ENCODE measurements at regions not wholly inside any gene's neighbourhood (a gene's known extent, or its start where the extent isn't known, plus 50 kb on each side); places are given as distances from the start of the nearest gene placed in this dataset.
A peak's percentile ranks its signal among the peaks of the same experiment; 100 is the strongest.
"Not testable (repeated sequence)": the region's sequence is repeated elsewhere in the genome, so short reads cannot be mapped to it uniquely, and the experiment has no call there.

DNA sequence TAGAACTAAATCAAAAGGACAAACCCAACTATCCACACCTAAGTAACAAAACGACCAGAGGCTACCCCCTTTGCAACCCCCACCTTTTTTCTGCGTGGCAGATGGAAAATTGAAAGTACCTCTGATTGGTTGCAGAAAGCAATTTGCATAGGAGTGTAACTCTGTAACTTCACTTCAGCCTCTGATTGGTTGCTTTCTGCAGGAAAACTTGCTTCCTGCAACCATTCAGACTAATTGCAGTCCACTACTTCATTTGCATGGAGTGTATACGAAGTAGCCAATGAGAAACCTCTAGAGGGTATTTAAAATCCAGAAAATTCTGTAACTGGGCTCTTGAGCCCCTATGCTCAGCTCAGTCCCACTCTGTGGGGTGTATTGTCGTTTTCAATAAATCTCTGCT is 129.1 kb upstream of the OLIG3 start:
- DNase-seq (ENCODE audit: low read depth in 1 of 2, low spot score in 1 of 2) = no peak

DNA sequence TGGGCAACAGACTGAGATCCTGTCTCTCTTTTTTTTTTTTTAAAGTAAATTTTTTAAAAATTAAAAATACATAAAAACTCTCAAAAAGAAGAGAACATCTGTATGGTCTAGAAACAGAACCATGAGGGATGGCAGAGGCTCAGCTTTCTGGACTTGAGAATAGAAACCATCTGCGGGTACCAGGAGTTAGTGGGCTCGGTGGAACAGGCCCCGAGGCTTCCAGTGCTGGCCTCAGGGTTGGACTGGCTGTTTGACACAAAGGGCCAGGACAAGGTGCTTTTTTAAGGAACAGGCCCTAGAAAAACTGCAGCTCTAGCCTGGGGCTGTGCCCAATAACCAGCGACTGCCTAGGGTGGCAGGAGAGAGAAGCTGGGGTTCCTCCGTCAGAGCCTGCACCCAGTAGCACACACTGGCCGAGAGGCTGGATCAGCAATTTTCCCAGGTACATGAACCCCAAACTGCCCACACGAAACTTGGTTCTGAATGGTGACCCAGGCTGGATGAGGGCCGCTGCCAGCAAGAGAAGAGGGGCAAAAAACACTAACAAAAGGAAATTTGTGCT is 131.0 kb upstream of the OLIG3 start:
- DNase-seq (ENCODE audit: low read depth in 1 of 2, low spot score in 1 of 2) = no peak

DNA sequence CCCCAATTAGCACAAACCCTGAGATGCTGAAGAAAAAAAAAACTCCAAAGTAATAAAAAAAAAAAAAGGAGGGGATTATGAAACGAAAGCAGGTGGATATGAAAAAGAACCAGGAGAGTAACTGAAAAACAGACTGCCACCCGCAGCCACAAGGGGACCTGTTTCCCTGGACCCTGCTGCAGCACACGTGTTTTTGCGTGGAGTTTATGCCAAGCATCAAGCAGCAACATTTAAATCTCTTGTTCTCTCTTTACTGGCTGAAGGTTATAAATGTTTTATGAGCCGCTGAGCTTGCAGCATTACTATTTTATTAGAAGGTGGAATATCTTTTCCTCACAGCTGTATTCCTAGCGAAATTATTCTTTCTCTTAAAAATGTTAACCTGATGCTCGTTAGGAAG is 131.6 kb upstream of the OLIG3 start:
- DNase-seq (ENCODE audit: low read depth in 1 of 2, low spot score in 1 of 2) = no peak

DNA sequence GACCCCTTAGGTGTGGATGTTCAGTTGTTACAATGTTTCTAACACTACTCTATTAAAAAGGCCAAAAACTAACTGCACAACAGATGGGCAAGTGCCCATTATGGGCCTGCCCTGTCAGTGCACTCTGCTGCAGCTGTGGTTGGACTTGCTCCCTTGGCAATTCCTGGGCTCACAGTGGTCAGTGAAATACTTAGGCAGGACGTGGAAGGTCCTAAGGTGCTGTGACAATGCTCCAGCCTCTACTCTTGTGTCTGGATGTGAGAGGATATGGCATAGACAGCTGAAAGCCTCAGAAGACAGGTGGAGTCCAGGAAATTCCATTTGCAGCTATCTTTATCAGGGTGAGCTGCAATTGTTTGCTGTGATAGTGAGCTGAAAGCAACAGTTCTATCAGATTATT is 136.5 kb upstream of the OLIG3 start:
- no peak for DNase-seq (ENCODE audit: low read depth in 1 of 2, low spot score in 1 of 2)

DNA sequence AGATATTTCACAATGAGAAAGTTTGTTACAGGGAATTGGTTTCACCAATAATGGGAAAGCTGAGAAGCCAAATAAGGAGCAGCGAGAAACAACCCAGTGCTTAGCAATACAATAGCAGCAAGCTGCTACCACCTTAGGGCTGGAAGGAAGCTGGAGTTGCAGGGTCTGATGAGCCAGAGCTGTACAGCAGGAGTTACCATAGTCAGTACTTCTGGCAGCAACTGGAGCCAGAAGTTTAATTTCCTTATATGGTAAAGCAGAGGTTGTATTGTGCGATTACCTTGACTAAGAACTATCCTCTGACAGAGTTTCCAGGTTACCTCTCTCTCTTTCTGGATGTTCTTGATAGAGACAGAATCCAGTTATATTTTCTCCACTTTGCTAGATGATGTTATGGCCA is 137.1 kb upstream of the OLIG3 start:
- DNase-seq (ENCODE audit: low read depth in 1 of 2, low spot score in 1 of 2) = no peak

DNA sequence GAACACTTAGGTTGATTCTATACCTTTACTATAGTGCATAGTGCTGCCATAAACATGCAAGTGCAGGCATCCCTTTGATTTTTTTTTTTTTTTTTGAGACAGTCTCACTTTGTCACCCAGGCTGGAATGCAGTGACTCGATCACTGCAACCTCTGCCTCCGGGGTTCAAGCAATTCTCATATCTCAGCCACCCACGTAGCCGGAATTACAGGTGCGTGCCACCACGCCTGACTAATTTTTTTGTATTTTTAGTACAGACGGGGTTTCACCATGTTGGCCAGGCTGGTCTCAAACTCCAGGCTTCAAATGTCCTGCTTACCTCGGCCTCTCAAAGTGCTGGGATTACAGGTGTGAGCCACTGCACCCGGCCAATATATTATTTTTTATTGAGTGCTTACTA is 140.0 kb upstream of the OLIG3 start:
- not testable (repeated sequence) for DNase-seq (ENCODE audit: low read depth in 1 of 2, low spot score in 1 of 2)

DNA sequence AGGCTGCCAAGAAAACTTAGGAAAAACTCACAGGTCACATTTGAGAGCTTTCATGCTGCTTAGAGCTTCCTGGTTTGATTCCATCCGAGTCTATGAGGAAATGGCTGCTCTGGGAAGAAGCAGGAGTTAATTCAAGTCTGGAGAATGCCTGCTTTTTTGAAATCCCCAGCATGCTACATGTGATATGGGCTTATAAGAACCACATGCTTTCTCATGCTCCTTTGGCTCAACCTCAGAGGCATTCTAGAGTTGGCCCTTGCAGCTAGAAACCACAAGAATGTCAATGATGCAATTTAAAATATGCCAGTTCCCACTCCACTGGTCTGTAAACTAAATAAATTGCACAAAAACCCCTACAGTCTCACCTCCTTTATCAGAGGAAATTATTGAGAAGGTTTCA is 142.9 kb upstream of the OLIG3 start:
- DNase-seq (ENCODE audit: low read depth in 1 of 2, low spot score in 1 of 2) = no peak

DNA sequence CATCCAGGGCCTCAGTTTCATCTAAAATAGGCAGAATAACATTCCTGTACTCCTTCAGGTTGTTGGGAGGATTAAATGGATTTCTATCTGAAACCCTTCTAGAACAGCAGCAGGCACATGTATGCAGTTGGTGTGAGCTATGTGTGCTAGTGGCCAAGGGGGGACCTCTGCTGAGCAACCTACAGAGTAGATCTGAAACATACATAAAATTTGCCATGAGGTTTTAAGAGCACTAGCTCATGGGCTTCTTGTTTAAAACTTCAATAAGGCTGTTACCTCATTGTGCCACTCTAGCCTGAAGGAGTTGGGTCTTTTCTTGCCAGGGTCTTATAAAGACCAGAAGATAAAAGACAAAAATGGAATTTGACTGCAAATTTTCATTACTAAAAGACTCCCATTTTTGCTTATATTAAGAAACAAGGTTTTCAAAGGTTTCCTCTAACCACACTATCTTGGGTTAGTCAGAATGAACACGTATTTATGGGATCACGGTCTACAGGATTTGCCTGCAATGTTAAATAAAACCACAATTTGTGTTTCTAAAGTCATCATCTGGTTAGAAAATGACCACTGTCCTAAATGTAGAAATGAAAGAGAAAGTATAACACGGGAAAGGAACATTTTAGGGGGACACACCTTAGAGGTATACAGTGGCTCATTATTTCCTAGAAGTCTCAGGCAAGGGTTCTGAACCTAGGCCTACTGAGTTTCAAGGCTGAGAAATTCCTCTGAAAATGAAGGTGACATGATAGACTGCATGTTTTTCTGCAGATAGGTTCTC is 144.9 kb upstream of the OLIG3 start:
- no peak for DNase-seq (ENCODE audit: low read depth in 1 of 2, low spot score in 1 of 2)

DNA sequence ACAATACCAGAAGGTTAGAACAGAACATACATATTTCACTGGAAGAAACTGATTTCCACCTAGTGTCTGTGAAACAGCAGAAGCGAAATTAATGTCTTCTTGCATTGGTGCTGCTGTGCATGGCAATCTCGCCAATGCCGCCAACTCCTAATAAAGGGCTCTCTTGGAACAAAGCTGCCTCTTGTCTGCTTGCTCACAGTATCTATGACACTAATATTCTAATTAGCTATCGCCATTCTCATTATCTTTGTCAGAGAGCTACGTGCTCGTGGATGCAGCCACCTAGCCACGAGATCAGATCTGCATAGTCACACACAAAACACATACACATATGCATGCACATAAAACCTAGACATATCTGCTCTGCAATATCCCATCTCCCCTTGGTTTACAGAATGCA is 145.9 kb upstream of the OLIG3 start:
- DNase-seq (ENCODE audit: low read depth in 1 of 2, low spot score in 1 of 2) = no peak

DNA sequence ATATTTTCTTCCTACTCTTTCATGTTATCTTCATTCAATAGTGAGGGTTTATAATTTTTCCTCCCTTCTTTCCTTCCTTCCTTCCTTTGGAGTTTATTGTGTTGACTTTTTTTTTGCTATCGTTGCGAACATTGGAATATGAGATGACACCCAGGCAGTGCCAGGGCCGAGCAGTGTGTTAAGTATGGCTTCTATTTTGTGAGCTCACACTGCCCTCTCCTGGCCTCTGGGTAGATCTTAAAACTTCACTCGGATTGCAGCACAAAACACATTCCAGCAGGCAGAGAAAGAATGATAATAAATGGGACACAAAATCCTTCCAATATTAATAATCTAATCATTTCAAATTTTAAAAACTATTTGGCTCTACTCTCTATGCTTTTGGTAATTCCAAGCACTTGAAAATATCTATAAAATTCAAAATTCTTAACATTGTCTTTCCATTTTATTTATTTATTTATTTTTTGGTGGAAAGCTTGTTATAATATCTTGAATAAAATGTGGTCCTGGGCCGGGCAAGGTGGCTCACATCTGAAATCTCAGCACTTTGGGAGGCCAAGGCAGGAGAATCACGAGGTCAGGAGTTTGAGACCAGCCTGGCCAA is 147.4 kb upstream of the OLIG3 start:
- DNase-seq (ENCODE audit: low read depth in 1 of 2, low spot score in 1 of 2) = peak; percentile 19 to 26

DNA sequence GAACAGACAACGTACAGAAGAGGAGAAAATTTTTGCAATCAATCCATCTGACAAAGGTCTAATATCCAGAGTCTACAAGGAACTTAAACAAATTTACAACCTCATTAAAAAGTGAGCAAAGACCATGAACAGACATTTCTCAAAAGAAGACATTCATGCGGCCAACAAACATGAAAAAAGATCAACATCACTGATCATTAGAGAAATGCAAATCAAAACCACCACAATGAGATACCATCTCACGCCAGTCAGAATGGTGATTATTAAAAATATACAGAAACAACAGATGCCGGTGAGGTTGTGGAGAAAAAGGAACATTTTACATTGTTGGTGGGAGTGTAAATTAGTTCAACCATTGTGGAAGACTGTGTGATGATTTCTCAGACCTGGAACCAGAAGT is 149.0 kb upstream of the OLIG3 start:
- DNase-seq (ENCODE audit: low read depth in 1 of 2, low spot score in 1 of 2) = not testable (repeated sequence)

DNA sequence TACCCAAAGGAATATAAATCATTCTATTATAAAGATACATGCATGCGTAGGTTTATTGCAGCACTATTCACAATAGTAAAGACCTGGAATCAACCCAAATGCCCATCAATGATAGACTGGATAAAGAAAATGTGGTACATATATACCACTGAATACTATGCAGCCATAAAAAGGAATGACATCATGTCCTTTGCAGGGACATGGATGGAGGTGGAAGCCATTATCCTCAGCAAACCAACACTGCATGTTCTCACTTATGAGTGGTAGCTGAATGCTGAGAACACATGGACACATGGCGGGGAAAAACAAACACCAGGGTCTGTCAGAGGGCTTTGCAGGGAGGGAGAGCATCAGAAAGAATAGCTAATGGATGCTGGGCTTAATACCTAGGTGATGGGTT is 149.4 kb upstream of the OLIG3 start:
- not testable (repeated sequence) for DNase-seq (ENCODE audit: low read depth in 1 of 2, low spot score in 1 of 2)

DNA sequence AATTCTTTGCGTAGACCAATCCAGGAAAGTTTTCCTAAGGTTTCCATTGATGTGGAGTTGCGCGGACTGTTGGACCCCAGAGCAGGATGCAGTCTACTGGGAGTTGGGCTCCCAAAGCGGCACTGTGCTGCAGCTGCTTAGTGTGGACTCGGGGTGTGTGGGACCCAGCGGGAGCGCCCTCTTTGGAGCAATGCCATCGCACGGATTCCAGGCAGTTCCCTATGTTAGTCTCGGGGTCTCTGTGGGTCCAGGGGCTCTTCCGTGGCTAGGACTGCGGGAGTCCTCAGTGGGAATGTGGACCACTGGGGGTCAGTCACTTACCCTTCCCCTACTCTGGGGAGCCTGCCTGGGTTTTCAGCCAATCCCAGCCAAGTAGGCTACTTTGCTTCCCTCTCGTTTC is 151.7 kb upstream of the OLIG3 start:
- no peak for DNase-seq (ENCODE audit: low read depth in 1 of 2, low spot score in 1 of 2)

DNA sequence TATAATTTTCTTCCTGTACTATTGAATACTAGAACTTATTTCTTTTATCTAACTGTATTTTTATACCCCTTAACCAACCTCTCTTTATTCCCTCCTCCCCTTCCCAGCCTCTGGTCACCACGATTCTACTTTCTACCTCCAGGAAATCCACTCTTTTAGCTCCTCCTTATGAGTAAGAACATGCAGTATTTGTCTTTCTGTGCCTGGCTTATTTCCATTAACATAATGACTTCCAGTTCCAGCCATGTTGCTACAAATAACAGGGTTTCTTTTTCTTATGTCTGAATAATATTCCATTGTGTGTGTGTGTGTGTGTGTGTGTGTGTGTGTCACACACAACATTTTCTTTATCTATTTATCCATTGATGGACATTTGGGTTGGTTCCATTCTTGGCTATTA is 152.3 kb upstream of the OLIG3 start:
- no peak for DNase-seq (ENCODE audit: low read depth in 1 of 2, low spot score in 1 of 2)

DNA sequence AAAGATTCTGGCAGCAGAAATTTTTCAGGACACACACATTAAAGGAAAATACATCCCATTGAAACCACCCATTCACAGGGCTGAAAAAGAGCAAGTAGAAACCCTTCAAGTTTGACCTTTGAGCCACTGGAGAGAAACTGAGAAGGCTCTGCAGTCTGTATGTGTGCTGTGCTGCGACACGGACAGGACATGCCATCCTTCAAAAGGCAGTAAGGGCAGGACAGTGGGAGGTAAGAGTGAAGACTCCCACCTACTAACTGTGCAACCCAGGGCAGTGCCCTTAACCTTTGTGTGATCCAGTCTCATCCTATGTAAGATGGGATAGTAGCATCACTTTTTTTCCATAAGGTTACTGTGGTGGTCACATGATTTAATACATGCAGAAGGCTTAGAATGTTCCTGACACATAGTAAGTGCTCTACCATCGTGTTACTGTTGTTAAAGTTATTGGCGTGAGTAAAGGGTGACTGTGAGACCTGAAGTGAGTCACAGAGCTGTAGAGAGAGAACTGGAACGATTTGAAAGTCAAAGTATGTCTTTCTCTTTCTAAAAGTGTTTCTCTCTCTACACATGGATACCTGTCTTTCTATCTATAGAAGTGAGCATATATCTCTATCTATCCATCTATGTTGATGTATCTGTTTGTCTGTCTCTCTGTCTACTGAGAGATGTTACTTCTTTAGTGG is 153.7 kb upstream of the OLIG3 start:
- DNase-seq (ENCODE audit: low read depth in 1 of 2, low spot score in 1 of 2) = no peak

DNA sequence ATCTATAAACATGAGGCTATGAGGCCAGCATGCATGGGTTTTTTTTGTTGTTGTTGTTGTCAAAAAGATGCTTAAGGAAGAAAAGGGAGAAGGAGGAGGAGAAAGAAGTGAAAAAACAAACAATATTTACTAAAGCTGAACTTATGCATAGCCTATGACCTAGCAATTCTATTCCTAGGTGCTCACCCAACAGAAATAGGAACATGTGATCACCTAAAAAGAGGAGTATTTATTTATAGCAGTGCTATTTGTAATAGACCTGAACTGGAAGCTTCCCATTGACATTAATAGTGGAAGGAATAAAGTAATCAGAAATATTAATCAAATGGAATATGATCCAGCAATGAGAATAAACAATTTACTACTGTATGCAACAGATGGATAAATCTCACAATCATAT is 156.5 kb upstream of the OLIG3 start:
- DNase-seq (ENCODE audit: low read depth in 1 of 2, low spot score in 1 of 2) = no peak

DNA sequence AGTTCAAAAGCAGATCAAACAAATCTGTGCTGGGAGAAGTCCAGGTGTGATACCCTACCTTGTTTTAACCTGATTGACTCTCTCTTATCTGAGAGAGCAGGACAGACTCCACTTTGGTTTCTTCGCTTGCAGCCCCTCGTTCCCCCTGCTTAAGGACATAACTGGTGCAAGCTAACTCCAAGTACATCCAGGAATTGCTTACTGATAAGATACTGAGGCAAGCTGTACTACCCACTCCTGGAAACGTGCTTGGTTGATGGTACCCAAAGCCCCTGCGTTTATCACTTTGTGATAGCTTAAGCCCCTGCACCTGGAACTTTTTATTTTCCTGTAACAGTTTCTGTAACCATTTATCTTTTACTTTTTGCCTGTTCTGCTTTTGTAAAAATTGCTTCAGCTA is 157.0 kb upstream of the OLIG3 start:
- DNase-seq (ENCODE audit: low read depth in 1 of 2, low spot score in 1 of 2) = no peak

DNA sequence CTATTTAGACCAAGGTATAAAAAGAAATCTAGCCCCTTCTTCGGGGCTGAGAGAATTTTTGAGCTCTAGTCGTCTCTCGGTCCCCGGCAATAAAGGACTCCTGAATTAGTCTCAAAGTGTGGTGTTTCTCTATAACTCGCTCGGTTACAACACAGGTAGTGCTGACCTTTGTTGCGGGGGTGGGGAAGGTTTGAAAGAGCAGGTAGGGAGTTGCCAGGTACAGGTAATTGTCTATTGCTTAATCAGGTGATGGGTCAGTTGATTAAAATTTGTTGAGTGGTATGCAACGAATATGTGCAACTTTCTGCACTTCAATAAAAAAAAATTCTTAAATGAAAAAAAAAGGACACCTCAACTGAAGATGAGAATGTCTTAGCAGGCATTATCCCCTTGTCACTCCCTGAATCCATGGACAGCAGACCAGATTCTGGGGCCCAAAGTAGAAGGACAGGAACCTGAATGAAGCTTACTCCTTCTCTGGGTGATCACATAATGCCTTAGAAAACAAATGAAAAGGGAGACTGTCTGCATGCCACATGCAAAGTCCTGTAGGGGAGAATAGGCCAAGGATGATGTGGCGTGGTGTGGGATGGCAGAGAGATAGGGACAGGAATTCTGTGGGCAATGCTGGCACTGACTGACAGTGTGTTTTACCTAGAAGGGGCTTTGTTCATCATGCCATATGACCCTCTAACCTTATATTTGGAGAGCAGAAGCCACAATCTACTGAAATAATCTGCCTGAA is 157.6 kb upstream of the OLIG3 start:
- no peak for DNase-seq (ENCODE audit: low read depth in 1 of 2, low spot score in 1 of 2)

DNA sequence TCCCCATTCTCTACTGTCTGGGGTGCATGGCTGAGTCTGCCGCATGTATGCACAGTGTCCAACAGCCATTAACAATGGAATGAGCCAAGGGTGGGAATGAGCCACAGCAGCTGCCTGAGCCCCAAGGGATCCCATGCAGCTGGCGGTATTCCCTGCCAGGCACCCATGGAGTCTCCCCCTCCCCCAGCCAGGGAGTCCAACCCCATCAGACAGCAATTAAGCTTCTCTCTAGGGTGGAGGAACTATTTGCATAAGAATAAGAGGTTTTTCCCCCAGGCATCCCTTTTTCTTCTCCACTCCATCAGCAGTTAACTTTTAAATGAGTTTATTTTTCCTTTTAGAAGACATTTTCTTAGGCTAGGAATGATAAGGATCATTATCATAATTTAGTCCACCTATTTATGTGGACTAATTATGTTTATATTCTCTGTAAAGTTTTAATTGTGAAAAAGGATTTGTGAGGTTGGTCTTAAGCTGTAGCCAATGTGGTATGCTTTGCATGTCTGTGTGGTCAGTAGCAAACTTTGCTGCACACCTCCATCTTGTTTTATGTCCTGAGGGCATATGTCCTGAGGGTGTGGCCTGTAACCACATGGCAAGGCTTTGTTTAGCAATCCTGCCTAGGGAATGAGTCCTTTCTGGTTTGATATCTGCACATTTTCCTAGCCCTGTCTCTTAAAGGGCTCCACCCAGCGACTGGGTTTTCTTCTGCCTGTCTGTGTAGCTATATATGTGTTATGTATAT is 158.9 kb upstream of the OLIG3 start:
- no peak for DNase-seq (ENCODE audit: low read depth in 1 of 2, low spot score in 1 of 2)

DNA sequence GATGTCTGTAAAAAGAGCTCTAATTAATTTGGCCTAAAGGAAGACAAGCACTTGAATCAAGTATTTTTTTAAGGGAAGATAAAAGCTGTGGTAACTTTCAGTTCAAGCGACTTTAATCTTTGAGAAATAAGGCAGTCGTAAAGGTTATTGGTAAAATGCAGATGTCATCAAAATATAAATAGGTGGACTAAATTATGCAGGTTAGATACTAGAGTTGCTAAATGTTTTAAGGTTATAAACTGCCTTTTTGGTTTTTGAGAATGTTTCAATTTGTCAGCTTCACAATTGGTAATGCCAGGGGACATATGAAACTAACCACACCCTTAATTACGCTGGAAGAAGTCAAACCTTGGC is 159.5 kb upstream of the OLIG3 start:
- no peak for DNase-seq (ENCODE audit: low read depth in 1 of 2, low spot score in 1 of 2)

Data from activated T-helper 1 cell treated with anti-CD3 and anti-CD28 coated beads, Interleukin-2, amount 50 U/mL, for 16 hours (primary cell).